ENCODE measurements at regions not wholly inside any gene's neighbourhood (a gene's known extent, or its start where the extent isn't known, plus 50 kb on each side); places are given as distances from the start of the nearest gene placed in this dataset.
"Not testable (repeated sequence)": the region's sequence is repeated elsewhere in the genome, so short reads cannot be mapped to it uniquely, and the experiment has no call there.

- Histone ChIP-seq H3K27ac (no peak overlapping the region), H3K4me1 (replicated peaks) (no peaks in the 10 kb centered on the region), H3K27me3 (replicated peaks; ENCODE audit: insufficient read depth) (no peaks in the 10 kb centered on the region), H3K36me3 (no peaks in the 10 kb centered on the region), H3K9me3 (no peaks in the 10 kb centered on the region), H3K4me3 (no peak overlapping the region)
- WGBS: 77% methylated on average over 2 of the region's 2 CpGs
- DNase-seq (ENCODE audit: low spot score): no peak
- TF ChIP-seq POLR2AphosphoS5 (IDR thresholded peaks at IDR 0.05): no peak
- TF ChIP-seq CTCF (IDR thresholded peaks at IDR 0.05): no peak
- no peak for TF ChIP-seq POLR2A (IDR thresholded peaks at IDR 0.05)
- intact Hi-C loops (cut with DNase I): no loop called here
Measured at GRCh38 chr6:48667797-48668196, 556.8 kb upstream of the PTCHD4 start.

DNA sequence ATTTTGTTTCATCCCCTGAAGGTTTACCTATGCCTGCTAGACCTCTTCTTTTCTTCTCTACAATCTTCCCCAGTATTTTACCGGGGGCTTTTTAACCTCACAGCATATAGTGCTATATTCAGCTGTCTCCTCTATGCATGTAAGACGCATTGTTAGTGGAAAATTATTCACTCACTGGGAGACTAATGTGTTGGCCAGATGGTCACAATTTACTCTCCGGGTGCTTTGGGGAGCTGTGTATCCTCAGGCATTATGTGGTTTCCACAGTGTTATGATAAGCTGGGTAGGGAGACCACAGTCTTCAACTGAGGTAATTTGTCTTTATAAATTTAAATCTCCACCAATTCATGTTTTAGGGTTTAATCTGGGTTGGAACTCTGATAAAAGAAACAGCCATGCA is 553.8 kb upstream of the PTCHD4 start:
- H3K4me1 ChIP-seq (replicated peaks): no peaks in the 10 kb centered on the region
- H3K4me3 ChIP-seq: no peak overlapping the region
- no peaks in the 10 kb centered on the region for H3K27me3 ChIP-seq (replicated peaks; ENCODE audit: insufficient read depth)
- no peaks in the 10 kb centered on the region for H3K36me3 ChIP-seq
- no peak for DNase-seq (ENCODE audit: low spot score)
- 78% methylated on average over 3 of the region's 3 CpGs for WGBS
- TF ChIP-seq CTCF (IDR thresholded peaks at IDR 0.05) (no peak), POLR2A (IDR thresholded peaks at IDR 0.05) (no peak), POLR2AphosphoS5 (IDR thresholded peaks at IDR 0.05) (no peak)
- intact Hi-C loops (cut with DNase I): no loop called here
- no peaks in the 10 kb centered on the region for H3K9me3 ChIP-seq
- H3K27ac ChIP-seq: no peak overlapping the region

DNA sequence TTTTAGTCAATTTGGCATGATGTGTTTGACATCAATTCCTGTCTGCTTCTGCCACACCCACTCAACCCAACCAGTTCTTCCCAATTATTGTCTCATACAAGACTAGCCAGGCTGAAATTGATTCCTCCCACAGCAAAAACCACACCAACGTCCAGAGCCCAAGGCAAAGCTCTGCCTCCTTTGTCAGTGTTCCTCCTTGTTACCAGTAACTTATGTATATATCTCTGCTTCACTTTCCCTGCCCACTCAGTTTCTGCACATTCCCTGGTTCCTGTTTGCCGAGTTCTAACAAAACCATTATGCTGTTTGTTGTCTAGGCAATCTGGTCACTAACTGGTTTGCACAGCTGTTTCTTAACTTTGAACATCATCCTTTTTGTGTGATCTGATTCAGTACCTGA is 547.9 kb upstream of the PTCHD4 start:
- no peak for DNase-seq (ENCODE audit: low spot score)
- H3K27me3 ChIP-seq (replicated peaks; ENCODE audit: insufficient read depth): no peaks in the 10 kb centered on the region
- H3K27ac ChIP-seq: no peak overlapping the region
- H3K4me1 ChIP-seq (replicated peaks): no peaks in the 10 kb centered on the region
- H3K36me3 ChIP-seq: no peaks in the 10 kb centered on the region
- 32% methylated on average over 2 of the region's 2 CpGs for WGBS
- no peak for TF ChIP-seq CTCF (IDR thresholded peaks at IDR 0.05)
- TF ChIP-seq POLR2A (IDR thresholded peaks at IDR 0.05): no peak
- TF ChIP-seq POLR2AphosphoS5 (IDR thresholded peaks at IDR 0.05): no peak
- intact Hi-C loops (cut with DNase I): no loop called here
- no peak overlapping the region for H3K4me3 ChIP-seq
- H3K9me3 ChIP-seq: no peaks in the 10 kb centered on the region

- Histone ChIP-seq H3K9me3 (no peaks in the 10 kb centered on the region), H3K4me3 (no peak overlapping the region), H3K27ac (no peak overlapping the region), H3K4me1 (replicated peaks) (no peaks in the 10 kb centered on the region), H3K27me3 (replicated peaks; ENCODE audit: insufficient read depth) (no peaks in the 10 kb centered on the region), H3K36me3 (no peaks in the 10 kb centered on the region)
- WGBS: 78% methylated on average over 2 of the region's 2 CpGs
- DNase-seq (ENCODE audit: low spot score): no peak
- intact Hi-C loops (cut with DNase I): no loop called here
- TF ChIP-seq POLR2A (IDR thresholded peaks at IDR 0.05) (no peak), CTCF (IDR thresholded peaks at IDR 0.05) (no peak), POLR2AphosphoS5 (IDR thresholded peaks at IDR 0.05) (no peak)
Measured at GRCh38 chr6:48641544-48641943, 530.5 kb upstream of the PTCHD4 start.

DNA sequence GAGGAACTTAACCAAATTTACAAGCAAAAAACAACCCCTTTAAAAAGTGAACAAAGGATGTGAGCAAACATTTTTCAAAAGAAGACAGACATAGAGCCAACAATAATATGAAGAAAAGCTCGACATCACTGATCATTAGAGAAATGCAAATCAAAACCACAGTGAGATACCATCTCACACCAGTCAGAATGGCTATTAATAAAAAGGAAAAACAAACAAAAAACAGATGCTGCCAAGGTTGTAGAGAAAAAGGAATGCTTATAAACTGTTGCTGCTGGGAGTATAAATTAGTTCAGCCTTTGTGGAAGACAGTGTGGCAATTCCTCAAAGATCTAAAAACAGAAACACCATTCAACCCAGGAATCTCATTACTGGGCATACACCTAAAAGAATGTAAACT is 527.8 kb upstream of the PTCHD4 start:
- H3K27ac ChIP-seq; H3K9me3 ChIP-seq; H3K36me3 ChIP-seq; H3K4me1 ChIP-seq (replicated peaks); DNase-seq (ENCODE audit: low spot score); intact Hi-C loops (cut with DNase I); H3K27me3 ChIP-seq (replicated peaks; ENCODE audit: insufficient read depth); H3K4me3 ChIP-seq: not testable (repeated sequence)
- 3% methylated on average over 1 of the region's 1 CpG for WGBS

Data from prostate gland (tissue), 2 donors.